ENCODE measurements at regions not wholly inside any gene's neighbourhood (a gene's known extent, or its start where the extent isn't known, plus 50 kb on each side); places are given as distances from the start of the nearest gene placed in this dataset.

GRCh38 chr7:54242776-54243175 is 299.4 kb upstream of the VSTM2A start:
- no peaks in the 10 kb centered on the region for H3K27me3 ChIP-seq (replicated peaks; ENCODE audit: insufficient read depth)
- 96% methylated on average over 6 of the region's 6 CpGs for WGBS
- intact Hi-C loops (cut with DNase I) = no loop called here

GRCh38 chr7:54245020-54245419 is 297.2 kb upstream of the VSTM2A start:
- intact Hi-C loops (cut with DNase I) = no loop called here
- Histone ChIP-seq H3K9me3 (no peaks in the 10 kb centered on the region), H3K27ac (no peak overlapping the region), H3K36me3 (no peaks in the 10 kb centered on the region), H3K4me1 (replicated peaks) (no peaks in the 10 kb centered on the region), H3K4me3 (no peak overlapping the region), H3K27me3 (replicated peaks; ENCODE audit: insufficient read depth) (no peaks in the 10 kb centered on the region)
- DNase-seq (ENCODE audit: low spot score) = no peak
- WGBS = 90% methylated on average over 1 of the region's 1 CpG
- TF ChIP-seq POLR2A (IDR thresholded peaks at IDR 0.05) = no peak
- TF ChIP-seq POLR2AphosphoS5 (IDR thresholded peaks at IDR 0.05) = no peak
- no peak for TF ChIP-seq CTCF (IDR thresholded peaks at IDR 0.05)

More at GRCh38 chr7:54242776-54243175, 299.4 kb upstream of the VSTM2A start:
- Histone ChIP-seq H3K4me1 (replicated peaks) (no peaks in the 10 kb centered on the region), H3K36me3 (no peaks in the 10 kb centered on the region), H3K27ac (no peak overlapping the region), H3K9me3 (no peaks in the 10 kb centered on the region), H3K4me3 (no peak overlapping the region)
- DNase-seq (ENCODE audit: low spot score) = no peak
- no peak for TF ChIP-seq POLR2A (IDR thresholded peaks at IDR 0.05)
- TF ChIP-seq CTCF (IDR thresholded peaks at IDR 0.05) = no peak
- no peak for TF ChIP-seq POLR2AphosphoS5 (IDR thresholded peaks at IDR 0.05)

DNA sequence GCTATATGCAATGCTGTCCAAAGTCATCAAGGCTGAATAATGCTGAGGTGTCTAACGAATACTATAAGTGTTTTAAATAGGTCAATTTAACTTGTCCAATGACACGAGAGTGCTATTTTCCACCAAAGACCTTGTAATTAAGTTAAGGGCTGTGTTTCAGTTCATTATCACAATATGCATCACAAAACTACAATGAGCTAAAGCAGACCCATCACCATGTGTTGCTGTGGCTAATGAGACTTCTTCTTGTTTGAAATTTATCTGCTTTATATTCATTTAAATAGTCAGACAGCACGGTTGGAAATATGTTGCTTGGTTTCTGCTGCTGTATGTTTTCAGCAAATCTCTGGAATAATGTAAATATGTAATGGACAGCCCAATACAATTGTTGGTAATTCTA is 292.5 kb upstream of the VSTM2A start:
- intact Hi-C loops (cut with DNase I) = no loop called here
- H3K27me3 ChIP-seq (replicated peaks; ENCODE audit: insufficient read depth) = no peaks in the 10 kb centered on the region
- DNase-seq (ENCODE audit: low spot score) = no peak
- H3K9me3 ChIP-seq = no peaks in the 10 kb centered on the region
- WGBS = 77% methylated on average over 3 of the region's 3 CpGs
- H3K27ac ChIP-seq = no peak overlapping the region
- no peaks in the 10 kb centered on the region for H3K36me3 ChIP-seq
- TF ChIP-seq POLR2AphosphoS5 (IDR thresholded peaks at IDR 0.05) (no peak), CTCF (IDR thresholded peaks at IDR 0.05) (no peak)
- H3K4me3 ChIP-seq = no peak overlapping the region
- no peaks in the 10 kb centered on the region for H3K4me1 ChIP-seq (replicated peaks)

DNA sequence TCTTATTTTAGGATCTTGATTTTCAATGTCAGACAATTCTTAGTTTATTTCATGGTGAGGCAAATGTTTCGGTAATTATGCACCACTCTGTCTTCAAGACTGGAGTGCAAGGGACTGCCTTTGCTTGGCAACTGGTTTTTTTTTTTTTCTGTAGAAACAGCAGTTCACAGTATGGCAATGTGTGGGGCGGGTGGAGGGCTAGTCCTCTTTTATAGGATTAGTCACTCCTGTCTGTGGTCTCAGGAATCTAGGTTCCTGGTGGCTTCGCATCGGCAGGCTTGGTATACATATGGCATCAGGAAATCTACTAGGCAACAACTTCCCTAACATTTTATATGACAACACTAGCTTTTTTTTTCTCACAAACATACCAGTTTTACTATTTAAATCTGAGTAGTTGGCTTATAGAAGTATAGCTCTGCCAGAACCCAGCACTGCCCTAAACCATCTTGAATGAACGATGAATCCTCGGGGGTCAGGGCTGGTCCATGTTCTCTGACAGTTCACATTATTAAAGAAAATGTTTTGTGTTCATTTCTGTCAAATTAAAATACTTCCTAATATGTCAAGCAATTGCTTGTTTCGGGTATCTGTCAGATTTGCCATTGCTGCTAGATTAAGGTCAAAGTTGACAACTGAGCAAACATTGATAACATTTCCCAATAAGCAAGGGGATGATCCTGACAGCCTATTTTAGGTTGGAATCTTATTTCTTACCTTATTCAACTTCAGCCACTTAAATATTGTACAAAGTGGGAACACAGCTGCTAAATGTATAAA is 289.7 kb upstream of the VSTM2A start:
- TF ChIP-seq CTCF (IDR thresholded peaks at IDR 0.05) (no peak), POLR2AphosphoS5 (IDR thresholded peaks at IDR 0.05) (no peak), POLR2A (IDR thresholded peaks at IDR 0.05) (no peak)
- Histone ChIP-seq H3K9me3 (no peaks in the 10 kb centered on the region), H3K27ac (no peak overlapping the region), H3K4me3 (no peak overlapping the region), H3K36me3 (no peaks in the 10 kb centered on the region), H3K4me1 (replicated peaks) (no peaks in the 10 kb centered on the region), H3K27me3 (replicated peaks; ENCODE audit: insufficient read depth) (no peaks in the 10 kb centered on the region)
- 81% methylated on average over 7 of the region's 7 CpGs for WGBS
- DNase-seq (ENCODE audit: low spot score) = no peak
- intact Hi-C loops (cut with DNase I) = no loop called here

GRCh38 chr7:54253036-54253373 is 289.2 kb upstream of the VSTM2A start:
- H3K27me3 ChIP-seq (replicated peaks; ENCODE audit: insufficient read depth) = no peaks in the 10 kb centered on the region
- intact Hi-C loops (cut with DNase I) = no loop called here
- 70% methylated on average over 5 of the region's 5 CpGs for WGBS
- H3K9me3 ChIP-seq = no peaks in the 10 kb centered on the region
- no peak overlapping the region for H3K4me3 ChIP-seq
- H3K36me3 ChIP-seq = no peaks in the 10 kb centered on the region
- H3K4me1 ChIP-seq (replicated peaks) = no peaks in the 10 kb centered on the region
- no peak overlapping the region for H3K27ac ChIP-seq
- TF ChIP-seq CTCF (IDR thresholded peaks at IDR 0.05) (no peak), POLR2AphosphoS5 (IDR thresholded peaks at IDR 0.05) (no peak), POLR2A (IDR thresholded peaks at IDR 0.05) (no peak)
- DNase-seq (ENCODE audit: low spot score) = no peak

Measured in prostate gland (tissue), 2 donors.